ENCODE measurements at regions not wholly inside any gene's neighbourhood (a gene's known extent, or its start where the extent isn't known, plus 50 kb on each side); places are given as distances from the start of the nearest gene placed in this dataset.

- TF ChIP-seq, protein P1, sequence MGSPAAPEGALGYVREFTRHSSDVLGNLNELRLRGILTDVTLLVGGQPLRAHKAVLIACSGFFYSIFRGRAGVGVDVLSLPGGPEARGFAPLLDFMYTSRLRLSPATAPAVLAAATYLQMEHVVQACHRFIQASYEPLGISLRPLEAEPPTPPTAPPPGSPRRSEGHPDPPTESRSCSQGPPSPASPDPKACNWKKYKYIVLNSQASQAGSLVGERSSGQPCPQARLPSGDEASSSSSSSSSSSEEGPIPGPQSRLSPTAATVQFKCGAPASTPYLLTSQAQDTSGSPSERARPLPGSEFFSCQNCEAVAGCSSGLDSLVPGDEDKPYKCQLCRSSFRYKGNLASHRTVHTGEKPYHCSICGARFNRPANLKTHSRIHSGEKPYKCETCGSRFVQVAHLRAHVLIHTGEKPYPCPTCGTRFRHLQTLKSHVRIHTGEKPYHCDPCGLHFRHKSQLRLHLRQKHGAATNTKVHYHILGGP (tag by site-specific recombination; IDR thresholded peaks at IDR 0.05) = no peak
- TF ChIP-seq ZNF629 (tag by site-specific recombination; IDR thresholded peaks at IDR 0.05) (no peak), ZBTB1 (tag by site-specific recombination; IDR thresholded peaks at IDR 0.05) (no peak), ZNF670 (tag by site-specific recombination; IDR thresholded peaks at IDR 0.05; ENCODE audit: low read depth) (no peak), ZNF239 (tag by site-specific recombination; IDR thresholded peaks at IDR 0.05) (no peak), ZNF274 (IDR thresholded peaks at IDR 0.05; ENCODE audit: low read length) (no peak), ZNF274 (tag by site-specific recombination; IDR thresholded peaks at IDR 0.05; ENCODE audit: borderline replicate concordance) (no peak)
These were observed 772.6 kb downstream of the TSN start (continued) for GRCh38 chr2:122528061-122528460.

GRCh38 chr2:122528958-122529705, 773.7 kb downstream of the TSN start:
- ChIA-PET POLR2A (no interaction called here), CTCF (no interaction called here)
- TF ChIP-seq ZNF610 (tag by site-specific recombination; IDR thresholded peaks at IDR 0.05; ENCODE audit: borderline replicate concordance) (no peak), ZNF274 (IDR thresholded peaks at IDR 0.05; ENCODE audit: low read length) (no peak), ZNF274 (tag by site-specific recombination; IDR thresholded peaks at IDR 0.05; ENCODE audit: borderline replicate concordance) (no peak), ZNF114 (tag by site-specific recombination; IDR thresholded peaks at IDR 0.05) (no peak), ZNF670 (tag by site-specific recombination; IDR thresholded peaks at IDR 0.05; ENCODE audit: low read depth) (no peak), ZNF10 (tag by site-specific recombination; IDR thresholded peaks at IDR 0.05) (no peak), ZNF404 (tag by site-specific recombination; IDR thresholded peaks at IDR 0.05) (no peak), ZNF658 (tag by site-specific recombination; IDR thresholded peaks at IDR 0.05) (no peak), ZNF239 (tag by site-specific recombination; IDR thresholded peaks at IDR 0.05) (no peak), ZNF335 (tag by site-specific recombination; conservative IDR thresholded peaks at IDR 0.05) (no peak), HOXA7 (CRISPR knock-in tag; IDR thresholded peaks at IDR 0.05; ENCODE audit: borderline replicate concordance) (no peak), ZNF747 (tag by site-specific recombination; IDR thresholded peaks at IDR 0.05) (no peak)
- TF ChIP-seq, protein P2, sequence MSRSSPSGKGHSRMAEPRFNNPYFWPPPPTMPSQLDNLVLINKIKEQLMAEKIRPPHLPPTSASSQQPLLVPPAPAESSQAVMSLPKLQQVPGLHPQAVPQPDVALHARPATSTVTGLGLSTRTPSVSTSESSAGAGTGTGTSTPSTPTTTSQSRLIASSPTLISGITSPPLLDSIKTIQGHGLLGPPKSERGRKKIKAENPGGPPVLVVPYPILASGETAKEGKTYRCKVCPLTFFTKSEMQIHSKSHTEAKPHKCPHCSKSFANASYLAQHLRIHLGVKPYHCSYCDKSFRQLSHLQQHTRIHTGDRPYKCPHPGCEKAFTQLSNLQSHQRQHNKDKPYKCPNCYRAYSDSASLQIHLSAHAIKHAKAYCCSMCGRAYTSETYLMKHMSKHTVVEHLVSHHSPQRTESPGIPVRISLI (tag by site-specific recombination; IDR thresholded peaks at IDR 0.05) = no peak
- Histone ChIP-seq H3K27ac (ENCODE audit: extremely low read depth, low read depth, low read length) (no peak overlapping the region), H3K9me3 (ENCODE audit: control insufficient read depth, insufficient read depth, low read depth, low read length) (no peaks in the 10 kb centered on the region), H3K4me1 (ENCODE audit: control insufficient read depth, insufficient read depth, low read length) (no peaks in the 10 kb centered on the region), H3K36me3 (ENCODE audit: control insufficient read depth in 2 of 2, insufficient read depth in 1 of 2, low read length in 2 of 2) (no peaks in the 10 kb centered on the region), H3K4me3 (ENCODE audit: low read depth, low read length) (no peak overlapping the region)

GRCh38 chr2:122530814-122531213, 775.4 kb downstream of the TSN start:
- POLR2A ChIA-PET = no interaction called here
- Histone ChIP-seq H3K36me3 (ENCODE audit: control insufficient read depth in 2 of 2, insufficient read depth in 1 of 2, low read length in 2 of 2) (no peaks in the 10 kb centered on the region), H3K27ac (ENCODE audit: extremely low read depth, low read depth, low read length) (no peak overlapping the region), H3K9me3 (ENCODE audit: control insufficient read depth, insufficient read depth, low read depth, low read length) (no peaks in the 10 kb centered on the region), H3K4me3 (ENCODE audit: low read depth, low read length) (no peak overlapping the region), H3K4me1 (ENCODE audit: control insufficient read depth, insufficient read depth, low read length) (no peaks in the 10 kb centered on the region)
- TF ChIP-seq OSR2 (tag by site-specific recombination; IDR thresholded peaks at IDR 0.05) = no peak
- TF ChIP-seq SCRT2 (tag by site-specific recombination; IDR thresholded peaks at IDR 0.05) = no peak
- TF ChIP-seq ZNF692 (tag by site-specific recombination; IDR thresholded peaks at IDR 0.05) = no peak
- no peak for TF ChIP-seq ZNF274 (IDR thresholded peaks at IDR 0.05; ENCODE audit: low read length)
- TF ChIP-seq ZNF274 (tag by site-specific recombination; IDR thresholded peaks at IDR 0.05; ENCODE audit: borderline replicate concordance) = no peak
- no peak for TF ChIP-seq ZBTB44 (tag by site-specific recombination; IDR thresholded peaks at IDR 0.05)
- TF ChIP-seq, protein P3, sequence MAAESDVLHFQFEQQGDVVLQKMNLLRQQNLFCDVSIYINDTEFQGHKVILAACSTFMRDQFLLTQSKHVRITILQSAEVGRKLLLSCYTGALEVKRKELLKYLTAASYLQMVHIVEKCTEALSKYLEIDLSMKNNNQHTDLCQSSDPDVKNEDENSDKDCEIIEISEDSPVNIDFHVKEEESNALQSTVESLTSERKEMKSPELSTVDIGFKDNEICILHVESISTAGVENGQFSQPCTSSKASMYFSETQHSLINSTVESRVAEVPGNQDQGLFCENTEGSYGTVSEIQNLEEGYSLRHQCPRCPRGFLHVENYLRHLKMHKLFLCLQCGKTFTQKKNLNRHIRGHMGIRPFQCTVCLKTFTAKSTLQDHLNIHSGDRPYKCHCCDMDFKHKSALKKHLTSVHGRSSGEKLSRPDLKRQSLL (tag by site-specific recombination; IDR thresholded peaks at IDR 0.05) = no peak
- TF ChIP-seq ZNF394 (tag by site-specific recombination; IDR thresholded peaks at IDR 0.05; ENCODE audit: borderline replicate concordance) = no peak
- TF ChIP-seq ZNF596 (tag by site-specific recombination; IDR thresholded peaks at IDR 0.05) = no peak
- CTCF ChIA-PET = no interaction called here
